Muscle of leg (tissue), 3 donors: ENCODE measurements at regions not wholly inside any gene's neighbourhood (a gene's known extent, or its start where the extent isn't known, plus 50 kb on each side); places are given as distances from the start of the nearest gene placed in this dataset.

Experiments
- DNase-seq: peaks from one replicate; pipeline ENCODE4 v3.0.0; 2013
- H3K27ac ChIP-seq: one replicate; pipeline ENCODE4 v1.5.1; 2013; ENCODE audit warnings: mild to moderate bottlenecking, low read length, control low read depth
- H3K27me3 ChIP-seq: one replicate; pipeline ENCODE4 v1.6.1; 2013; ENCODE audit warnings: low read length; ENCODE audit not compliant: control insufficient read depth, insufficient read depth
- H3K36me3 ChIP-seq: one replicate; pipeline ENCODE4 v1.6.1; 2013; ENCODE audit warnings: low read length; ENCODE audit not compliant: control insufficient read depth, insufficient read depth
- H3K4me1 ChIP-seq: one replicate; pipeline ENCODE4 v1.6.1; 2013; ENCODE audit warnings: low read length; ENCODE audit not compliant: control insufficient read depth, insufficient read depth
- H3K4me3 ChIP-seq: one replicate; pipeline ENCODE4 v1.5.1; 2013; ENCODE audit warnings: low read length, control low read depth
- H3K9me3 ChIP-seq: replicated peaks from 2 replicates; pipeline ENCODE4 v1.6.1; 2013; ENCODE audit warnings: low read depth, low read length; ENCODE audit not compliant: control insufficient read depth
- WGBS: methylation state at CpG from one replicate; pipeline ENCODE4 v1.1.5; 2013; ENCODE audit warnings: missing lambda C conversion rate; ENCODE audit not compliant: insufficient coverage; 5-methylcytosine and 5-hydroxymethylcytosine counted together

DNA sequence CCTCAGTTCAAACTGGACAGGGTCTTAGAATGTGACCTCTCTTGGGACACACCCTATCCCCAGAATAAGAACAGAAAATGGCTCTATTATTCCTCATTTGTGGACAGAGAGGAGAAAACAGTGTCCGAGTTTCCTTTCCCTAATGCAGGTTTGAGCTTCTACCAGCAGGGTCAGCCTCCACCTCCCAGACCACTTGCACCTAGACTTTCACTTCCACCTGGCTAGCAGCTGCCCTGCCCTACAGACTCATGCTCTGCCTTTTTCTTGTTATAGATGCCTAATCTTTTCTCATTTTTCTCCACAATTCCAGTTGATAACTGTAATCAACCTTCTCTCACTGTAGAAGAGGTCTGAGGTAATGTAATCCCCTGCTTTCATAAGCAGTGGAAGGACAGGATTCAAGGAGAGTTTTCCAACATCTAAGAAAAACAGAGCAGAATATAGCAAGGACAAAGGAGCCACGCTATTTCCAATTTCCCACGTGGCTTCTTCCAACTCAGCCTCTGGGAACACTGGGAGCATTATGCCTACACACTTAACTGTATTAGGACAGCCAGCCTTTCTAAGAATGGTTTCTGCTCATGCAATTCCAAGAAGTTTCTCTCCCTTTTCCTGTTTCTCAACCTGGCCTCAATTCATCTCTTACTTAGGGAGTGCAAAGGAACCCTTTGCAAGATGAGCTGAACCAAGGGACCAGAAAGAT, 239.8 kb downstream of the BCL11A start:
- Histone ChIP-seq H3K27ac (no peak overlapping the region), H3K4me3 (no peak overlapping the region), H3K36me3 (no peaks in the 10 kb centered on the region), H3K4me1 (peaks cover 8% of the 10 kb centered on the region), H3K9me3 (no peaks in the 10 kb centered on the region), H3K27me3 (peaks cover 11% of the 10 kb centered on the region)
- 95% methylated on average over 2 of the region's 3 CpGs for WGBS
- no peak for DNase-seq

DNA sequence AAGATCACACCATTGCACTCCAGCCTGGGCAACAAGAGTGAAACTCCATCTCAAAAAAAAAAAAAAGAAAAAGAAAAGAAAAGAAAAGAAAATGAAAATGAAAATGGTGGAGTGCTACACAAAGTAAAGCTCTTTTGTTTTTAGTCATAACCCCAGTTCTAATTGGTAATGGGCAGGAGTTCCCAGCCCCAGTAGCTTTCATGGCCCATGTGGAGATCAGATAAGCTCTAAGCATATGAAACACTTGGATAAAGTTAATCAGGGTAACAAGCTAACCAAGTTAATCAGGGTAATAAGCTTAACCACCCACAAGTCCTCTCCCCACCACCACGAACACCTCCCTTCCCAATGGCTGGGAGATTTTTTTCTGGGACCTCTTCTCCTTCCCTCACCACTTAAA, 240.8 kb downstream of the BCL11A start:
- no peak overlapping the region for H3K27ac ChIP-seq
- no peaks in the 10 kb centered on the region for H3K9me3 ChIP-seq
- no CpG with 5 or more reads among the region's 1 CpG for WGBS
- no peak for DNase-seq
- H3K36me3 ChIP-seq, result no peaks in the 10 kb centered on the region
- peaks cover 2% of the 10 kb centered on the region for H3K27me3 ChIP-seq
- H3K4me1 ChIP-seq, result peaks cover under 1% of the 10 kb centered on the region
- no peak overlapping the region for H3K4me3 ChIP-seq

DNA sequence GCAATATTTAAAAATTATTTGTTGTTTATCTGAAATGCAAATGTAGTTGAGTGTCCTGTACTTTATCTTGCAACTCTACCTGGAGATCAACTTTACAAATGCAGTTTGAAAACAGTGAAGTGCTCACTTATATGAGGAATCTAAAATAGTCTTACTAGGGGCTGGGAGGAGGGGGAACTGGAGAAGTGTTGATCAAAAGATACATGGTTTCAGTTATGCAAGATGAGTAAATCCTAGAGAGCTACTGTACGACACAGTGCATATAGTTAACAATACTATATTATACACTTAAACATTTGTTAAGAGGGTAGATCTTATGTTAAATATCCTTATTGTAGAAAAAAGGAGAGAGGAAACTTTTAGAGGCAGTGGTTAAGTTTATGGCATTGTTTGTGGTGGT, 241.9 kb downstream of the BCL11A start:
- H3K9me3 ChIP-seq, result no peaks in the 10 kb centered on the region
- no peak overlapping the region for H3K4me3 ChIP-seq
- no peaks in the 10 kb centered on the region for H3K4me1 ChIP-seq
- DNase-seq, result no peak
- H3K36me3 ChIP-seq, result no peaks in the 10 kb centered on the region
- peaks cover 2% of the 10 kb centered on the region for H3K27me3 ChIP-seq
- WGBS, result no CpG with 5 or more reads among the region's 1 CpG
- no peak overlapping the region for H3K27ac ChIP-seq

DNA sequence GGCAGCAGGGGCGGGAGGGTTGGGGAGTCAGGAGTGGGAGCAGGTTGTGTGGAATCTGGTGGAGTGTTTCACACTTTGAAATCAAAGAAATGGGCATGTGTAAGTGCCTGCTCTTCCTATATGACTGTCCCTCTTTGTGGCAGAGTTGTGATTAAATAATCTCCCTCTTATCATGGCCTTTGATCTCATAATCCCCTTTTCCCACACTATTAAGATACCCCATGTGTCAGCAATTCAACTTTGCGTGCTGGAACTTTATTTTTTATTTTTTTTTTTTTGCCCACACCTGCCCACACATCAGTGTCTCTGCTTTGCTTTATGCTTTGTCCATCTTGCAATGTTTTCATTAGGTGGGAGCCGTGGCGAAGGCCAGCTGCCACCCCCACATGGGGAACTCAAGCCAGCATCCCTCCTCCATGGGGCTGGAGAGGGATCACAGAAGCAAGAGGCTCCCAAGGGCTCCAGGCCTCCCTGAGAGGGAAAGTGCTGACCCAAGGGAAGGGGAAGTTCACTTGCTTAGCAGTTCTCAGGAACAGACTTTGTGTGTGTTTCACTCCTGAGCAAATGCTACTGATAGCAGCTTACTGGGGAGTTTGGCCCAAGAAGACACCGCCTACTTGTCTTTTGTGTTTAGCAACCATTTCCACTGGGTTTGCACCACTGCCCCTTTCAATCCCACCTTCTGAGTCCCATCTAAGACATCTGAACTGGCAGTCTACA, 243.4 kb downstream of the BCL11A start:
- Histone ChIP-seq H3K4me1 (no peaks in the 10 kb centered on the region), H3K4me3 (no peak overlapping the region), H3K36me3 (no peaks in the 10 kb centered on the region), H3K27me3 (peaks cover 2% of the 10 kb centered on the region), H3K9me3 (no peaks in the 10 kb centered on the region), H3K27ac (no peak overlapping the region)
- 67% methylated on average over 2 of the region's 5 CpGs for WGBS
- DNase-seq, result no peak

DNA sequence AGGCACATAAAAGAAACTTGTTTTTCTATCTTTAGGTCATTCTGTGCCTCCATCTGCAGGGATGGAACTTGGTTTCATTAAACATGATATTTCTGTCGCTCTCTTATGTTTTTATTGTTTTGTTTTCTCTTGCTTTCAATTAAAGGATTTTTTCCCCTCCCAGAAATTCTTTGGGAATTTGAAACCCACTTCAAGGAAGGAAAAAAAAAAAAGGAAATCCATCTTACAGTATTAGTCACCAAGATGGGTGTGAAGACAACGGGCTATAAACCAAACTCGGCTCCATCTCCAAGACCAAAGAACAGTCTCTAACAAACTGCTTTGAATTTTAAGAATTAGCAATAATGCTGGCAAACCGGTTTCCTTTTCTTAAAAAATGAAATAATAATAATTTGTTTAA, 244.1 kb downstream of the BCL11A start:
- H3K4me1 ChIP-seq, result no peaks in the 10 kb centered on the region
- H3K27me3 ChIP-seq, result peaks cover 2% of the 10 kb centered on the region
- no peaks in the 10 kb centered on the region for H3K36me3 ChIP-seq
- H3K27ac ChIP-seq, result no peak overlapping the region
- WGBS, result no CpG with 5 or more reads among the region's 4 CpGs
- no peaks in the 10 kb centered on the region for H3K9me3 ChIP-seq
- H3K4me3 ChIP-seq, result no peak overlapping the region
- no peak for DNase-seq

DNA sequence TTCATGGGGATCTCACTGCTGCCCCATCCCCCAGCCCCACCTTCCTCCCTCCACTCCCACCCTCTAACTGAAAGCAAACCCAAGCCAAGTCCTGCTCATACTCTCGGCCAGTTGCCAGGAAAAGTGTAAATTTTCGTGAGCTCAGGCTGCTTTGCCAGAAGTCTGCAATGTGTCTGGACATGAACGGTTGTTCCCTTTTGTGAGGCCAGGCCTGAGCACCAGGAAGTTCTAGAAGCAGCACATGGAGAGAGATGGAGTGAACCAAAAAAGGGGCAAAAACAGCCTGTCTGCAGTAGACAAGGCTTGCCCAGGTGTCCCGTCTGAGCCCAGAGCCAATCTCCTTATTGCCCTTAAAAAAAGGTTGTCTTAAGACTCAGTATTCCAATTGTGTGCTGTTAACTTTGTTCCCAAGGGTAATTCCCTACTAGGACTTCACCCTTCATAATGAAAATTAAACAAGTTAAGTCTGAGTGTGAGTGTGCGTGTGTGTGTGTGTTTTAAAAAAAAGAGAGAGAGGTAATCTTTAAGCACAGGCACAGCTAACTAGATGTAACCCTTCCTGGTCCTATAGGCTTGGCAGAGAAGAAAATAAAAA, 247.1 kb downstream of the BCL11A start:
- H3K27me3 ChIP-seq, result no peaks in the 10 kb centered on the region
- no peak overlapping the region for H3K4me3 ChIP-seq
- H3K27ac ChIP-seq, result no peak overlapping the region
- H3K4me1 ChIP-seq, result no peaks in the 10 kb centered on the region
- H3K9me3 ChIP-seq, result no peaks in the 10 kb centered on the region
- H3K36me3 ChIP-seq, result no peaks in the 10 kb centered on the region
- peak; percentile 49 for DNase-seq
- 0% methylated on average over 3 of the region's 5 CpGs for WGBS

DNA sequence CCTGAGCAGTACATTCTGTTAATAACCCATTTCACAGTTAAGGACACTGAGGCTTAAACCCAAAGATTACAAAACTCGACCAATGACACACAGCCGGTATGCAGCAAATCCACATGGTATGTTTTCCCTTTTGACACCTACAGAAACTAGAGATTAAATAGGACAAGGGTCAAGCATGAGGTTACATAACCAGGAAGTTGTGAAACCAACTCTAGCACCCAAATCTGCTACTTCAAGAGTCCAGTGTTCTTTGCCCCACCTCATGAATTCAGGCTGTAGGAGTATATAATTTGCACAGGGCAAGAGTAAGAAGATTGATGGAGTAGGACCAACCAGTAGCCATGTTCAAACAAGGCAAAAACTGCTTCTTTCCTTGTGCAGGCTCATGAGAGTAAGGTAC, 249.8 kb downstream of the BCL11A start:
- no peaks in the 10 kb centered on the region for H3K9me3 ChIP-seq
- WGBS, result no CpG with 5 or more reads among the region's 2 CpGs
- no peaks in the 10 kb centered on the region for H3K4me1 ChIP-seq
- no peaks in the 10 kb centered on the region for H3K27me3 ChIP-seq
- no peak for DNase-seq
- no peak overlapping the region for H3K27ac ChIP-seq
- H3K4me3 ChIP-seq, result no peak overlapping the region
- H3K36me3 ChIP-seq, result no peaks in the 10 kb centered on the region

DNA sequence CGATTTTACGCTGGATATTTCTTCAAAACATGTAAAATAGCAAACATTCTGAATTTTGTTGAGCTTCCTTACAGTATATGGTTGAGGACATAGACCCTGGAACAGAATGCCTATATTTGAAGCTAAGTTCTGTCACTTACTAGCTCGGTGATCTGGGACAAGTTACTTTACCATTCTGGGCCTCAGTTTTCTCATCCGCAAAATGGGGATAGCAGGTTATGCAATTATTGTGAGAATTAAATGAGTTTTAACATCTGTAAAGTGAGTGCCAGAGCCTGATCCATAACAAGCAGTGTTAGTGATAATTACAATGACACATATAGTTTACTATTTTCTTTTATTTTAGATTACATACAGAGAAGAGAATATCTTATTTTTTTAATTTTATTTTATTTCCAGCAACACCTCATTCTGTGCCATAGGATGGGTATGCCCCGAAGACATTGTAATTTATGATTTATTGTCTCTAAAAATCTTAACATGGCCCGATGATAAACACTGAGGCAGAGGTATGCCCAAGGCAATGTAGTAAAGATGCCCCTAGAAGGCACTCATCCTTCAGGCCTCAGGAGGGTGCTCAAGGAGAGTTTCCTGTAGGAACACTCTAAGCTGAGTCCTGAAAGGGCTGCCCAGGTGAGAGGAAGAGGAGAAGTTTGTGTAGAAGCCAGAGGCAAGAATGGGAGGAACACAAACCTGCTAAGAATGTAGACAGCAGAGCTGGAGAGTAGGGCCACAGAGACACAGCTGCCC, 250.9 kb downstream of the BCL11A start:
- WGBS, result 100% methylated on average over 1 of the region's 6 CpGs
- Histone ChIP-seq H3K27me3 (no peaks in the 10 kb centered on the region), H3K27ac (no peak overlapping the region), H3K36me3 (no peaks in the 10 kb centered on the region), H3K4me3 (no peak overlapping the region), H3K4me1 (no peaks in the 10 kb centered on the region), H3K9me3 (no peaks in the 10 kb centered on the region)
- no peak for DNase-seq

DNA sequence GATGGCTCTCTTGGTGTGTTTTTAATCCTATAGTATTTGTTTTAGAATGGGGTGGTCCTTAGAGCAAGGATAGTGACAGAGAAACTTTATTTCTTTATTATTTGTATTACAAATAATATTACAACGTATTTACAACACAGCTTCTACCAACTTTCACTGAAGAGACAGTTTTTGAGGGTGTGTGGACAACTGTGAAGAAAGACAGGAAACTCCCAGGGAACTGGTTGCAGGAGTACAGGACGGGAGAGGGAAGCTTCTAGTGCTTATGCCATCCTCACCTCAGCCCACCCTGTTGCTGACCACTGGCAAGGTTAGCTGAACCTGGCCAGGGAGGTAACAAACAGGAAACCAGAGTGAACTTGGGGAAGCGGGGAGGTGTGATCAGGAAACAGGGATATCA, 251.7 kb downstream of the BCL11A start:
- no peak overlapping the region for H3K4me3 ChIP-seq
- H3K36me3 ChIP-seq, result no peaks in the 10 kb centered on the region
- H3K9me3 ChIP-seq, result no peaks in the 10 kb centered on the region
- H3K27me3 ChIP-seq, result no peaks in the 10 kb centered on the region
- DNase-seq, result no peak
- no peak overlapping the region for H3K27ac ChIP-seq
- no peaks in the 10 kb centered on the region for H3K4me1 ChIP-seq
- no CpG with 5 or more reads among the region's 3 CpGs for WGBS

DNA sequence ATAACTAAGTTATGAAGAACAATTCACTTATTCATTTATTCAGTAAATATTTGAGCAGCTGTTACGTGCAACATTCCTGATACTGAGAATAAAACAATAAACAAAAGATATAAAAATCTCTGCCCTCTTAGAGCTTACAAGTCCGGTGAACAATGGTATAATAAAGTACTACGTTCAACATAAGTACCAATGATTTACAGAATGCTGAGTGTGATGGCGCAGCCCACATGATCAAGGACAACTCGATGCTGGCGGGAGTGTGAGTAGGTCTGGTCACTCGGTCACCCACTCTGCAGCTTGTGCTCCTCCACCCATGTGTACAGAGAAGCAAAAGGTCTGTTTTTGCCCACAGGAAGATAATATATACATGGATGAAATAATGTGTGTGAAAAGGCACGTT, 254.3 kb downstream of the BCL11A start:
- peaks cover 4% of the 10 kb centered on the region for H3K4me1 ChIP-seq
- no peaks in the 10 kb centered on the region for H3K27me3 ChIP-seq
- no peak overlapping the region for H3K4me3 ChIP-seq
- no peak overlapping the region for H3K27ac ChIP-seq
- no peaks in the 10 kb centered on the region for H3K36me3 ChIP-seq
- H3K9me3 ChIP-seq, result no peaks in the 10 kb centered on the region
- WGBS, result no CpG with 5 or more reads among the region's 8 CpGs
- DNase-seq, result no peak
